ENCODE measurements at regions not wholly inside any gene's neighbourhood (a gene's known extent, or its start where the extent isn't known, plus 50 kb on each side); places are given as distances from the start of the nearest gene placed in this dataset.

DNA sequence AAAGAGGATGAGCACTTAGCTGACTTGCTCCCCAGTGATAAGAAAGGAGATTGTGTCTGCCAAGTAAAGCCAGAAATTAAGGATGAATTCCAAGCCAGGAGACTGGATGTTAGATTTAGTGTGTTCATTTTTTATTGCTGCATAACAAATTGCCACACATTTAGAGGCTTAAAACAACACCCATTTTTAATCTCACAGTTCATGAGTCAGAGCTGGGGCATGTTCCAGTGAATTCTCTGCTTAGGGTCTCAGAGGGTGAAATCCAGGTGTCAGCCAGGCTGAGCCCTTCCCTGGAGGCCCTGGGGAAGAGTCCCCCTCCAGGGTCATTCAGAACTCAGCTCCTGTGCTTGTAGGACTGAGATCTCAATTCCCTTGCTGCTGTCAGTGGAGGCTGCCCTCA, 352.8 kb downstream of the BUD13 start:
- no peak for DNase-seq

DNA sequence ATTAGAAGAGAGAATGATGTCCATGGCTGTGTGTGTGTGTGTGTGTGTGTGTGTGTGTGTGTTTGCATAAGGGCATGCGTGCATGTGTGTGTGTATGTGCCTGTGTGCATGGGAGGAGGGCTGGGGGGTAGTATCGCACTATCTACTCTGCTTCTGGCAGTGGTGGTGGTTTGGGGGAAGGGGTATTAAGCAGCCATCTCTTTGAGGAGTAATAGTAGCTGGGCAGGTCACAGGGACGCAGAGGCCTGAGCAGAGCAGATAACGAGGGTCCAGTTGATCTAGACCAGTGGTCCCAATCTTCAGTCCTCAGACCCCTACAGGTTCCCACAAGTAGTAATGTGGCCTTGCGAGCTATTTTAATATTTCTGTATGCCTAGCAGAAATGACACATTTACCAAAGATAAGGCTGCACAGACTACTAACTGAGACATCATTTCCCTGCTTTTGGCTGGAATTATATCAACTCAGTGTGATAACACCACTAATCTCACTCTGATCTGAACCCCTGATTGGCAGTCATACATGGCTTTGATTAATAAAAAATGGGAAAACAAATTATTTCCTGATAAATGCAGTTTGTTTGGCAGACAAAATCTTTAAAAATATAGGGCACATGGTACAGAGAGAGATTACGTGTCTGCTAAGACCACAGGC, 354.3 kb downstream of the BUD13 start:
- DNase-seq, result no peak

DNA sequence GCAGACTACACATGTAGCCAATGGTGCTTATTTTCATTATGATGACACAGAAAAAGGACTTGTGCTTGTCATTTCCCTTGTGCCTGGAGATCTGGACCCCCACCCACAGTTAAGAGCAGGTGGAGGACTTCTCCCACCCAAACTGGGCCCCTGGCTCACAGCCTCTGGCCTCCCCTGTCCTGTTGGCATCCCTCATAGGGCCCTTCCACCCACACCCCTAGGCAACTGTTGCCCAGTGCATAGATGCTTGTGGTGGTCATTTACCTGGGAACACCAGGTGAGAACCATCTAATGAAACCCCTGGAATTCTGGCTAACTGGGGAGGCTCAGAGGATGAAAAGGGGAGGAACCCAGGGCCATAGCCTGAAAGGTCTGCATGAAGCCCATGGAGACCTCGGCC, 355.9 kb downstream of the BUD13 start:
- DNase-seq, result no peak

DNA sequence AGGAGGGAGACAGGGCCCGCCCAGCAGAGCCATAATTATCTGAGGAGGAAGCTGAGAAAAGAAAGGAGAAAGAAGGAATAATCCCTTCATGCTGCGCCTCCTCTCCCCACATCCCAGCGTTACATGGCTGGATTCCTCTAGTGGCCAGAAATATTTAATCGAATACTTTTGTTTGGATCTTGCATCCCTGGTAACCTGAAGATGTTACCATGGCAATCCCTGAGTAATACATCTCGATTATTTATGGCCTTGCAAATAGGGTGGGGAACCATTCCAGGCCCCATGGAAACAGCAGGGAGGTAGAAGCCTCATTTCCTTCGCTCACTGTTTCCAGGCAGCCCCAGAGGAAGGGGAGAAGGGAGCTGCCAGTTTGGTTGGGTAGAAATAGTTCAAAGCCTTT, 357.7 kb downstream of the BUD13 start:
- DNase-seq, result peak in 13 of 56 donors; percentile 5 to 56 (median 27)

DNA sequence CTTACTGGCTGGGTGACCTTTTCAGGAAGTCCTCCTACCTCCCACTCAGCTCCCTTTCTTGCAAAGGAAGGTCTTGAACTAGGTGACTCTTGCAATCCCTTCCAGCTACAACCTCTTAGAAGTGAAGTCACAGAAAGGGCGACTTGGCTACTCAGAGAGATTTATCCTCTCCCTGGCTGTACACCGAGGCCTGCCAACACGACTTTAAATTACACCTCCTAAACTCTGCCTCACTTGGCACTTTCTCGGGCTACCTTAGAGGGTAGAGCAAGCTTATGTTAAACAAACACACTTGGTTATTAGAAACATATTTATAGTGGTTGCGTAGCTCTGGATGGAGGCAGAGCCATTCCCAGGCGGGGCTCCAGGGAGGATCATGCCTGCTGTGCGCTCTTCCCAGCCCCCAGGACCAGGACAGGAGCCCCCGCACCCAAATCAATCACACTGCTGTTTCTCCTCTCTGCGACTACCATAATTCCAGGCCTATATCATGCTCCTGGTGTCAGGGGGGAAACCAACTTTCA, 358.4 kb downstream of the BUD13 start:
- DNase-seq, result no peak

DNA sequence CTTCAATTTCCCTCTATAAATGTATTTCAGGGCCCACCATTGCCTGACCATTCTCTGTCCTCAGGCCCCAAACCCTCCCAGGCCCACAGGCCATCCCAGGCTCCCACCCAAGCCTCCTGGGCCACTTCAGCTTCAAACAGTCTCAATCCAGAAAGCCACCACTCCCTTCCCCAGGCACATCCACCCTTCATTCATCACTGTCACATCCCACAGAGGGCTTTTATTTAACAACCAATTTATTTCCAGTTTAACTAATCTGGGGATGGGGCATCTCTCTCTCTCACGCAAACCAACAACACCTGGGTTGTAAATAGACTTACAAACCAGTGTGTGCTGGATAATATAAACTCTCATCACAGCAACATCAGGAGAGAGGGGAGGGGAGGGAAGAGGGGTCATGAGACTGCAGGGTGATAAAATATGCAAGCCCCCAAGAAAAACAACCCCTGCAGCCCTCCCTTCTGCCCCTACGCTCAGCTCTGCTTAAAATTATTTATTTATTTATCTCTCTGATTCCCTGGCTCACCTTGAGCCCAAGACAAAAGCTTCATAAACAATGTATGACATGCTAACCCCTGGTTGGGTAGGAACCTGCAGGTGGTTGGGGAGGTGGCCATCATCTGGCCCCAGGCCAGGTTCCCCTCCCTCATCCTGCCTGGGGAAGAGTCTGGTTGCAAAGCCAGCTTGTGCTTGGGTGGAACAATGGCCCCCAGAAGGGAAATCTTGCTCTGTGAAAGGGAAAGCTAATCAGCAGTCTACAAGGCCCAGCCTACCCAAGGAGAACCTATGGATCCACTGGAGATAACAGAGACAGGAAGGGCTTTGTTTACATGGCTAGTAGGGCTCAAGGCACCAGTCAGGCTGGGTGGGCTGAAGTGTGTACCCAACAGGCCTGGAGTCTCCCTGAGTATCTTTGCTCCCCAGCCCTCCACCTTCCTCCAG, 359.2 kb downstream of the BUD13 start:
- no peak for DNase-seq

DNA sequence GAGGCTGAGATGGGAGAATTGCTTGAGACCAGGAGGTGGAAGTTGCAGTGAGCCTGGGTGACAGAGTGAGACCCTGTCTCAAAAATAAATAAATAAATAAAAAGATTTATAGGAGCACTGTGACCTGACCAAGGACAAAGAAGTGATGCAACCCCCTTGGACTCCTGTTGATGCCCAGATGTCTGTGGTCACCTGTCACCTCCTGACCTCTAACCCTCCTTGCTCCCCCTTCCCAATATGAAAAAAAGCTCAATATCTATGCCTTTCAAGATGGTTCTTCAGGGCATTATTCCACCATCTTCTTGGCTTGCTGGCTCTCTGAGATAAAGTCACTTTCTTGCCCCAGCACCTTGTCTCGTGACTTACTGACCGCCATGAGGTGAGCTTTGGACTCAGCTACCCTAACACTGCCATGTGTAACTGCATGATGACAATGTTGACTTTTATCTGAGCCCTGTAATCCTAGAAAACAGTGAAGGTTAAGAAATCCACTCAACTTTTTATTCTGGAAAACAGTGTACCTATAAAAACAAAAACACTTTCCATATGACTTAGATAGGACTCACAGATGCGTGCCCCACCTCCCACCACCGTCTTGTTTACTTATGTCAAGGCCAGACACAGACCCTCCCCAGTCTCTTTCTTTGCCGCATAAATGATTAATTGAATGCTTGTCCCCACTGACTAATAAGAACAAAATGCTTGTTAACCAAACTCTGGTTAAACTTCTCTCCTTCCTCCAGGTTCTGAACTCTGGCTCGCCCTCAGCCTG, 360.5 kb downstream of the BUD13 start:
- no peak for DNase-seq

DNA sequence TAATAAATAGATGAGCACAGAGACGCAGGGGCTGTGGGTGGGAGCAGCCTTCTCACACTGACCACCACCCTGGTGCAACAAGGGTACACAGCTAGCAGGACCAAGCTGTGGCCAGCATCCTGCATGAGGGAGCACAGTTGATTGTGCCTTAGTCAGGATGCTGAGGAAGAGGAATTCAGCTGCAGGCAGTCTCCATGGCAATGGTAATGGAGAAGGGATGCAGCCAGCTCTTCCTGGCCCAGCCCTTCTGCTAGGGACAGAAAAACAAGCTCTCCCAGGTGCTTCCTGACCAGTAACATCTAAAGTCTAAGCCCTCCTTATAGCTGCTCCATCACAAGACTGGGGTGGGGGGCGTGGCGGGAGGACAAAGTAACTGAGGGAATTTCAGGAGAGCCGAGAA, 363.5 kb downstream of the BUD13 start:
- no peak for DNase-seq

DNA sequence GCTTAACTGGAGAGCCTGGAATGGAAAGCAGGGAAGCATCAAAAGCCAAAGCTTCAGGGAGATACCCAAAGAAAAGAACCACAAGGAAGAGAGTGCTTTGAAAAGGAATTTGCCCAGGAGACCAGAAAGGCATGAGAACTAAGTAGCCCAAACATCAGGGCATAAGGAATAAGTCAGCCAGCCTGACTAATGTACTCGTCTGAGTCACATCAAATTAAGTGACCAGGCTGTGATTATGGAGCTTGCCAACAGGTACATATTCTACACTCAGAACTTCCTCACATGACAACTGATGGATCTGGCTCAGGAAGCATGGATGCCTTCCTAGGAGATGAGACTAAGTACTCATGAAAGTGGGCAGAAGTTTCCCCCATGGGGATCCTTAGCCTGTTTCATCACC, 366.7 kb downstream of the BUD13 start:
- DNase-seq, result no peak

DNA sequence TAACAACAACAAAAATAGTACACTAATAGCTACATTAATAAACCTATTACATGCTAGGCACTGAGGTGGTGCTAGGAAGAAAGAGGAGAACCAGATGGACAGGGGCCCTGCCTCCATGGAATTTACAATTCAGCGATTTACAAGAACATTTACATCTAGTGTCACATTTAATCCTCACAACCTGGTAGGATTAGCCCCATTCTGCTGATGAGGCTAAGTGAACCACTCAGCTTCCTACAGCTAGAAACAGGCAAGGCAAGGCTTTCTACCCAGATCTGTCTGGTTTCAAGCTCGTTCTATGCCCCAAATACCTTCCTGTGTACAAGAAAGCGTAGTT, 368.4 kb downstream of the BUD13 start:
- no peak for DNase-seq

DNA sequence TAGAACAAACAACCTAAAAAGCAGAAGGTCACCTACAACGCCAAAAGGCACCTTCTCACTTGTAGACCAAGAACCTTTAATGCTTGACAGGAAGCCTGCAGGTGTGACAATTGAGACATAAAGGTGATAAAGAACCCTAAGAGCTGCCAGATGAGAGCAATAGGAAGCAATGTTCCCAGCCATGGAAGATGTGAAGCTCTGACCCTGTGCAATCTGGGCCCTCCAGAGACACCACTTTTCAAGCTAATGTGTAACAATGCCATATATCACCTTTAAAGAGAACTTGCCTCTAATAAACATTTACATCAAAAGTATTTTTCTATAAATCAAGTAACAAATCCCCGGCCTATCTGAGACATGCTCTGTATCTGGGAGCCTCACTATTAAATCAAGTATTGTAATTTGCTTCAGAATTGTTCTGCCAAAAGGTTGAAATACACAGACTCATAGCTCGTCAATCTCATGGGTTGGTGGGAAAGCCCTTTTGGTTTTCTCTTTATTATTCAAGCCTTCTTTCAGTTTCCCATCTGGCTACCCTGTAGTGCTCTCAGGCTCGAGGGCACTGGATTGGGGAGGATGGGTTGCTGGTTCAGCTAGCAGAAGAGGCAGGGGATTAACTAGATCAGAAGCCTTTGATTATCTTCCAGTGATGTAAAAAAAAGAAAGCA, 368.9 kb downstream of the BUD13 start:
- no peak for DNase-seq

DNA sequence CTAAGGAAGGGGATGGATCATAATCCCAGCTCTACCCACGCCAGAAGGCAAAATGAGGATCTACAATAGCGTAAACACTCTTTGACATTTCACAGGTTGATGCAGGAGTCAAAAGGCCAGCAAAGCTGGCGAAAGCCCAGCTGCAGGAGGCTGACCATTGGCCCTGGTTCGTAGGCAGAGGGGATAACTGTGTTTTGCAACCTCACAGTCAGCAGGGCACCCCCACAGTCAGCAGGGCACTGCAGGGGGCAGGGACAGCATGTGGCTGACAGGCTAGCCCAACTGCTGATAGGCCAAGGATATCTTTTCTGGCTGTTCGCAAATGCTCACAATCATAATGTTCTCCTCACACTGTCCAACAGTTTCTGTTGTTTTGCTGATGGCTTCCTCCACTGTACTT, 372.7 kb downstream of the BUD13 start:
- no peak for DNase-seq

DNA sequence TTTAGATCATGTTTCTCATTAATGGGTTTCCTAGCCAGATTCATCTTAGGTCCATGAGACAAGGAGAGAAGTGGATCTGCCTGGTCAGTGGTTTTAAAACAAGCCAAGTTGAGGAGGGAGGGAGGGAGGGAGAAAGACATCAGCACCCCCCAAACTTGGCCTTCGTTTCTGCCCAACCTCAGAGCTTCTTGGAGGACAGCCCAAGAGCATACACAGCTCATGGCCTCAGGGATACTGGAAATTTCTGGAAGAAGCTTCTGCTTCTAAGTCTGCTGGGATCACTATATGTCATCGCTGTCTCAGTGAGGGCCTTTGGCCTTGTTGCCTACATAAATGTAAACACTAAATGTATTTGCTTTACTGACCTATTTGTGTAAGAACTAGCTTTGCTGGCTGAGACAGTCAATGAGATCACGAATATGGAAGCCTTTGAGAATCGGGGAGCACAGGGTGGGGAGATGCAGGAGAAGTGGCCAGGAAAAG, 375.1 kb downstream of the BUD13 start:
- no peak for DNase-seq

DNA sequence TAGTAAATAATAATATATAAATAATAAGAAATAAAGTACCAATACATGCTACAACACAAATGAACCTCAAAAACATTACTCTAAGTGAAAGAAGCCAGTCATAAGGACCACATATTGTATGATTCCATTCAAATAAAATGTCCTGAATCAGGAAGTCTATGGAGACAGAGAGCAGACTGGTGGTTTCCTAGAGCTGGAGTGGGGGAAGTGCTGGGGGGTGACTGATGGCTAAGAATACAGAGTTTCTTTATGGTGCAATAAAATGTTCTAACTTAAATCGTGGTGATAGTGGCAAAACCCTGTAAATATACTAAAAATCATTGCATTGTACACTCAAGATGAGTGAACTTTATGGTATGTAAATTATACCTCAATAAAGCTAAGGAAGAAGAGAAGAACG, 376.5 kb downstream of the BUD13 start:
- DNase-seq, result no peak

DNA sequence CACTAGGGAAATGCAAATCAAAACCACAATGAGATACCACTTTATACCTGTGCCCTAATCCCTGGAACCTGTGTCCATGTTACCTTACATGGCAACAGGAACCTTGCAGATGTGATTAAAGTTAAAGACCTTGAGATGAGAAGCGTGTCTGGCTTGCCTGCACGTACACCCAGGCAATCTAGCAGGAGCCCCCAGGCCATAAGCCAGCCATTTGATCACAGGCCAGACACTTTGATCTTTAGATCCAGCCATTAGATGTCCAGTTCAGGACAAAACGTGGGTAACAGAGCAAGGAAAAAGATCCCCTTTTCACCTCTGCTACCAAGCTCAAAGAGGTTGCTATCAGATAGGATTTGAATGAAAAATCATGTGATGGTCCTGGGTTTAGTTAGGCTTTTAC, 378.8 kb downstream of the BUD13 start:
- DNase-seq, result no peak

DNA sequence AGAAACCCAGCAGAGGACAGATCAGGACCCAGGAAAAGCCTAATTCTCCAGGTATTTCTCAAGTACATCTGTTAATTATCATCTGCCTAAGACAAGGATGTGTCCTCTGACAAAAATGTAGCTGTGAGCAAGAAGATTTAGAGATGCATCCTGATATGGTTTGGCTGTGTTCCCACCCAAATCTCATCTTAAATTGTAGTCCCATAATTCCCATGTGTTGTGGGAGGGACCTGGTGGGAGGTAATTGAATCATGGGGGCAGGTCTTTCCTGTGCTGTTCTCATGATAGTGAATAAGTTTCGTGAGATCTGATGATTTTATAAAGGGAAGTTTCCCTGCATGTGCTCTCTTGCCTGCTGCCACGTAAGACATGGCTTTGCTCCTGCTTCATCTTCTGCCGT, 381.8 kb downstream of the BUD13 start:
- DNase-seq, result no peak

DNA sequence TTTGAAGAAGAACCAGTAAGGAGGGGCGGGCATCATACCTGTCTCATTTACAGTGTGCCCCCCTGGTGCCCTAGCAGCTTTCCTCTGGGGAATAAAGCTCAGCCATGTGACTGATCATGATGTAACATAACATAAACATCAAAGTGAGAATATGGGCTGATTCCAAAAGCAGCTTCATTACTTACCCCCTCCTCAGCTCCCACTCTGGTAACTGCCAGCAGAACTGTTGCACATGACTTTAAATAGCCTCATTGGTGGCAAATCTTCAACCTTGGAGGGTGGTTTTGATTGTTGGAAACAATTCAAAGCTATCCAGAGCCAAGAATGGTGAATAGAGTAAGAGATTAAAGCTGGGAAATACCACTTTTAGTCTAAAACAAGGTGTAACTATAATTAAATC, 384.6 kb downstream of the BUD13 start:
- DNase-seq, result no peak

DNA sequence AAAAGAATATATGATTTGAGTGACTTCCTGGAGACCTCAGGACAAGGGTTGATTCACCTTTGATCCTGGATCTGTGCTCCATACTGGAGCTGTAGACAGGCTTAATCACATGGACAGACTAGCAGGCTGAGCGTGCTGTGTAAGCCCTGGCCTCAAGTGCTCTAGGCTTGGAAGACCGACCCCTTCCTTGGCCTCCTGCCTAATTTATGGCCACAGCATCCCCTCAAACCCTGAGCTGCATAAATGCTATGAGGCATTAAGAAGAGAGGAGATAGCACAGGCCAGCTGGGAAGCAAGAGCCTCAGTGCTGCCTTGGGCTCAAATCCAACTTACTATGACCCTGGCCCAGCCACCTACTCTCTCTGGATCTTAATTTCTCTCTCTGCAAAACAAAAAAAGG, 385.1 kb downstream of the BUD13 start:
- no peak for DNase-seq

DNA sequence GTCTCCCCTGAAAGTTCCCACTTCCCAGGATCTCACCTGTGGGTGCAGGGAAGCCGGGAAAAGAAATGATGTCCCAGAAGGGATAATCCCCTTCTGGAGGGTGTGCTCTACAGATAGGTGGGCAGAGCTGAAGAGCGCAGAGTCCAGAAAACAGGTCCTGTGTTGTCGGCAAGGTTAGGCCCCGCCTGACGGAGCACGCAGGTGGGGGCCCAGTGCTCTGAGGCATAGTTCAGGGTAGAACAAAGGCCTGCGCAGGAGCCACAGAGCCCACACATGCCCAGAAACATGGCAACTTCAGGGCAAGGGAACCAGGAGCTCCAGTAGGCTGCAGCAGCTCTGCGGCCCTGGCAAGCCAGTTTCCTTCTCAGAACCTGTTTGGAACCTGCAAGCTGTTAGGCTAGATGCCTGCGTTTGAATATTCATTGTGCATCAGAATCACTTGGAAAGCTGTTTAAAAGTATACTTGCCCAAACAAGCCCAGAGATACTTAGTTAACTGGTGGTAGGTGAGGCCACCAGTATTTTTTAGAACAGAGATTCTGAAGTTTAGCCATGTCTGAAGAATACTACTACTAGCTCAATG, 386.6 kb downstream of the BUD13 start:
- DNase-seq, result no peak

DNA sequence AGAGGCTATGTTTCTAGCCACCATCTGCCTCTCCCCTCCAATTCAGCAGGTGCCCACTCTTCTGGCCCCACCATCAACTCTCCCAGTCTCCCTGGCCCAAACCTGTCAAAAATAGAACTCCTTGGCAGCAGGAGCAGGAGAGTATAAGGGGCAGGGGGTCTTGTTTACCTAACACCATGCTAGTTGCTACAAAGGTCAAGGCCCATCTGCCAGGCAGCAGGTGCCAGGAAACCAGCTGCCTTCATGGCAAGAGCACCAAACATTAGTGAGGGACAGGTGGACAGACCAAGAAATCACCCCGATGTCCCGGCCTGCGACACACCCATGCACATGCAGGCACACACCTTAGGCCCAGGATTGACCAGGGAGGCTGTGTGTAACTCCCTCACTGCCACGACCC, 387.9 kb downstream of the BUD13 start:
- DNase-seq, result no peak

DNA sequence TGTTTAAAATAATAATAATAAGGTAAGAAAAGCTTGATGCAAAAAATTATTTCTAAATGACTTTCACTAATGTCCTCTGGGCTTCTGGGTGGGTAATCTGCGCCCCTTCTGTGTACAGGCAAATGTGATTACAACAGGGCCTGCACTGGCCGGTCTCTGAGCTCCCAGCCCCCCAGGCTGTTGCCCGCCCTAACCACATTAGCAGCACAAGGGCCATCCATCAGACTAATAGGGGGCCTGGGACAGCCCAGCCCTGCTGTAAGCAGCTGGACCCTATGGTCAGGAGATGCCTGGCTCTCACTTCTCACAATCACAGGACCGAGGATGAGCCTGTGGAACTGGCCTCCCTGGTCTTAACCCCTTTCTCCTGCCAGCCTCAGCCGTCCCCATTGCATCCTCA, 388.4 kb downstream of the BUD13 start:
- DNase-seq, result no peak
